Ascending aorta (tissue), 2 donors: ENCODE measurements at regions not wholly inside any gene's neighbourhood (a gene's known extent, or its start where the extent isn't known, plus 50 kb on each side); places are given as distances from the start of the nearest gene placed in this dataset.

ENCODE experiments used
- DNase-seq, 2 donors: peaks; one replicate each; pipeline ENCODE4 v3.0.0-alpha.2; 2019; ENCODE audit warnings: low spot score in 2 of 2
- H3K27ac ChIP-seq, 2 donors: fragments of 200-600 bp; sonication (generic); one replicate each; pipeline ENCODE4 v1.5.1; 2016 to 2017; ENCODE audit warnings: mild to moderate bottlenecking in 1 of 2
- H3K27me3 ChIP-seq: fragments of 200-600 bp; sonication (generic); one replicate; pipeline ENCODE4 v1.5.1; 2017
- H3K36me3 ChIP-seq, 2 donors: fragments of 200-600 bp; sonication (generic); one replicate each; pipeline ENCODE4 v1.5.1; 2016
- H3K4me1 ChIP-seq, 2 donors: fragments of 200-600 bp; sonication (generic); one replicate each; pipeline ENCODE4 v1.5.1; 2016 to 2017; ENCODE audit warnings: mild to moderate bottlenecking in 1 of 2
- H3K4me3 ChIP-seq, 2 donors: fragments of 200-600 bp; sonication (generic); one replicate each; pipeline ENCODE4 v1.5.1; 2016 to 2017; ENCODE audit warnings: mild to moderate bottlenecking in 1 of 2
- H3K9me3 ChIP-seq, 2 donors: fragments of 200-600 bp; sonication (generic); one replicate each; pipeline ENCODE4 v1.5.1; 2016
- CTCF ChIP-seq, 3 experiments: fragments of 200-600 bp in 2 of 3; fragments of 450-650 bp in 1 of 3; sonication (generic) in 2 of 3; IDR thresholded peaks; one replicate each; pipeline ENCODE4 v1.5.1; 2016 to 2019; ENCODE audit warnings: antibody characterized with exemption in 3 of 3, mild to moderate bottlenecking in 1 of 3, moderate library complexity in 1 of 3
- intact Hi-C: fragments of 100-400 bp; cut with DNase I; formaldehyde crosslinking; loops from one replicate; pipeline ENCODE4 v1.15.1; 2023

GRCh38 chr10:85527616-85528317 is 838.8 kb downstream of the GRID1 start:
- DNase-seq = no peak
- Histone ChIP-seq H3K9me3 (no peaks in the 10 kb centered on the region), H3K4me3 (no peak overlapping the region), H3K4me1 (no peaks in the 10 kb centered on the region), H3K27ac (no peak overlapping the region), H3K27me3 (no peaks in the 10 kb centered on the region), H3K36me3 (no peaks in the 10 kb centered on the region)
- no peak for TF ChIP-seq CTCF (IDR thresholded peaks at IDR 0.05)
- intact Hi-C loops = no loop called here

GRCh38 chr10:85528318-85528652 is 838.3 kb downstream of the GRID1 start:
- DNase-seq = no peak
- no peak for TF ChIP-seq CTCF (IDR thresholded peaks at IDR 0.05)
- H3K27ac ChIP-seq = no peak overlapping the region
- H3K36me3 ChIP-seq = no peaks in the 10 kb centered on the region
- no peak overlapping the region for H3K4me3 ChIP-seq
- intact Hi-C loops = no loop called here
- H3K9me3 ChIP-seq = no peaks in the 10 kb centered on the region
- H3K4me1 ChIP-seq = no peaks in the 10 kb centered on the region
- H3K27me3 ChIP-seq = no peaks in the 10 kb centered on the region

GRCh38 chr10:85531706-85532105 is 834.9 kb downstream of the GRID1 start:
- no peak for TF ChIP-seq CTCF (IDR thresholded peaks at IDR 0.05)
- Histone ChIP-seq H3K9me3 (no peaks in the 10 kb centered on the region), H3K4me3 (no peak overlapping the region), H3K27me3 (no peaks in the 10 kb centered on the region), H3K4me1 (no peaks in the 10 kb centered on the region), H3K36me3 (no peaks in the 10 kb centered on the region), H3K27ac (no peak overlapping the region)
- DNase-seq = no peak
- intact Hi-C loops = no loop called here

- intact Hi-C loops = no loop called here
- H3K27me3 ChIP-seq = no peaks in the 10 kb centered on the region
- H3K27ac ChIP-seq = no peak overlapping the region
- no peaks in the 10 kb centered on the region for H3K4me1 ChIP-seq
- no peaks in the 10 kb centered on the region for H3K36me3 ChIP-seq
- DNase-seq = no peak
- TF ChIP-seq CTCF (IDR thresholded peaks at IDR 0.05) = no peak
- H3K4me3 ChIP-seq = no peak overlapping the region
- no peaks in the 10 kb centered on the region for H3K9me3 ChIP-seq
Measured at GRCh38 chr10:85532773-85533172, 833.8 kb downstream of the GRID1 start.

GRCh38 chr10:85535926-85536325 is 830.7 kb downstream of the GRID1 start:
- DNase-seq = no peak
- no peak overlapping the region for H3K27ac ChIP-seq
- intact Hi-C loops = no loop called here
- H3K36me3 ChIP-seq = no peaks in the 10 kb centered on the region
- TF ChIP-seq CTCF (IDR thresholded peaks at IDR 0.05) = no peak
- H3K4me1 ChIP-seq = no peaks in the 10 kb centered on the region
- no peak overlapping the region for H3K4me3 ChIP-seq
- H3K9me3 ChIP-seq = no peaks in the 10 kb centered on the region
- no peaks in the 10 kb centered on the region for H3K27me3 ChIP-seq

GRCh38 chr10:85537561-85537960 is 829.0 kb downstream of the GRID1 start:
- intact Hi-C loops = no loop called here
- H3K27me3 ChIP-seq = no peaks in the 10 kb centered on the region
- no peak overlapping the region for H3K4me3 ChIP-seq
- no peak for TF ChIP-seq CTCF (IDR thresholded peaks at IDR 0.05)
- no peaks in the 10 kb centered on the region for H3K9me3 ChIP-seq
- no peak overlapping the region for H3K27ac ChIP-seq
- no peaks in the 10 kb centered on the region for H3K36me3 ChIP-seq
- no peaks in the 10 kb centered on the region for H3K4me1 ChIP-seq
- DNase-seq = no peak
